WTC11 (cell line): ENCODE measurements at regions not wholly inside any gene's neighbourhood (a gene's known extent, or its start where the extent isn't known, plus 50 kb on each side); places are given as distances from the start of the nearest gene placed in this dataset.

Experiments
- ATAC-seq: fragments of 200-7000 bp; cut with Tn5 transposase; 2 replicates; pipeline ENCODE4 v1.10.0; 2021; ENCODE audit warnings: mild to moderate bottlenecking, moderate library complexity
- CTCF ChIA-PET: fragments of 300-600 bp; sonication (Branson Sonifier 250); formaldehyde crosslinking; loops from one replicate; lab custom pipeline; 2021; ENCODE audit warnings: antibody characterized with exemption; lab: Charles Lee
- POLR2A ChIA-PET: fragments of 350-600 bp; sonication (Branson Sonifier 250); formaldehyde crosslinking; loops from one replicate; lab custom pipeline; 2021; ENCODE audit warnings: antibody characterized with exemption; lab: Charles Lee
- DNase-seq: peaks from one replicate; pipeline ENCODE4 v3.0.0; 2021; ENCODE audit warnings: low spot score
- H3K27ac Mint-ChIP-seq: 2 replicates; pipeline ENCODE4 v1.8.0; 2021; ENCODE audit warnings: mixed read lengths
- H3K27me3 Mint-ChIP-seq: 2 replicates; pipeline ENCODE4 v1.8.0; 2021; ENCODE audit warnings: low read depth, mild to moderate bottlenecking, moderate library complexity, mixed read lengths
- H3K36me3 Mint-ChIP-seq: 2 replicates; pipeline ENCODE4 v1.8.0; 2021; ENCODE audit warnings: mixed read lengths
- H3K4me1 Mint-ChIP-seq: 2 replicates; pipeline ENCODE4 v1.8.0; 2022; ENCODE audit warnings: mixed read lengths
- H3K4me3 Mint-ChIP-seq: 2 replicates; pipeline ENCODE4 v1.8.0; 2021; ENCODE audit warnings: mild to moderate bottlenecking, moderate library complexity, mixed read lengths
- H3K9me3 Mint-ChIP-seq: 2 replicates; pipeline ENCODE4 v1.8.0; 2021; ENCODE audit warnings: mixed read lengths
- AFF4 ChIP-seq: sonication (generic); formaldehyde crosslinking; IDR thresholded peaks from 2 replicates; pipeline ENCODE4 v1.8.1; 2023; ENCODE audit warnings: mild to moderate bottlenecking, missing genetic modification reagents, borderline replicate concordance
- AR ChIP-seq: fragments of 250-450 bp; sonication (Bioruptor Pico); IDR thresholded peaks from 2 replicates; pipeline ENCODE4 v1.9.0; 2021; ENCODE audit warnings: mild to moderate bottlenecking
- ARID4B ChIP-seq: sonication (generic); formaldehyde crosslinking; IDR thresholded peaks from 2 replicates; pipeline ENCODE4 v1.8.0; 2023; ENCODE audit warnings: missing genetic modification reagents, mild to moderate bottlenecking, borderline replicate concordance
- ATF3 ChIP-seq: sonication (generic); formaldehyde crosslinking; conservative IDR thresholded peaks from 2 replicates; pipeline ENCODE4 v1.8.1; 2022; ENCODE audit warnings: mild to moderate bottlenecking, missing genetic modification reagents
- E2F1 ChIP-seq: sonication (generic); formaldehyde crosslinking; IDR thresholded peaks from 2 replicates; pipeline ENCODE4 v1.8.0; 2022; ENCODE audit warnings: mild to moderate bottlenecking, missing genetic modification reagents
- E2F4 ChIP-seq: sonication (generic); formaldehyde crosslinking; IDR thresholded peaks from 2 replicates; pipeline ENCODE4 v1.8.1; 2022; ENCODE audit warnings: low read depth, mild to moderate bottlenecking, moderate library complexity, missing genetic modification reagents, borderline replicate concordance
- HMGA2 ChIP-seq: fragments of 250-450 bp; sonication (Bioruptor Pico); IDR thresholded peaks from 2 replicates; pipeline ENCODE4 v1.4.0; 2021; ENCODE audit warnings: mild to moderate bottlenecking, moderate library complexity
- MXD4 ChIP-seq: fragments of 250-450 bp; sonication (Bioruptor Pico); IDR thresholded peaks from 2 replicates; pipeline ENCODE4 v1.8.0; 2021; ENCODE audit warnings: mild to moderate bottlenecking, moderate library complexity, borderline replicate concordance
- NFYB ChIP-seq: sonication (generic); formaldehyde crosslinking; conservative IDR thresholded peaks from 2 replicates; pipeline ENCODE4 v1.8.0; 2022; ENCODE audit warnings: low read depth, missing genetic modification reagents
- PREB ChIP-seq: sonication (generic); formaldehyde crosslinking; IDR thresholded peaks from 2 replicates; pipeline ENCODE4 v1.8.1; 2022; ENCODE audit warnings: mild to moderate bottlenecking, missing genetic modification reagents, moderate library complexity, borderline replicate concordance
- SMAD3 ChIP-seq: sonication (generic); formaldehyde crosslinking; IDR thresholded peaks from 2 replicates; pipeline ENCODE4 v1.8.0; 2022; ENCODE audit warnings: missing genetic modification reagents, mild to moderate bottlenecking, borderline replicate concordance
- STAT6 ChIP-seq: sonication (generic); formaldehyde crosslinking; conservative IDR thresholded peaks from 2 replicates; pipeline ENCODE4 v1.8.1; 2023; ENCODE audit warnings: mild to moderate bottlenecking, low read depth, missing genetic modification reagents, moderate library complexity
- USF1 ChIP-seq: sonication (generic); formaldehyde crosslinking; IDR thresholded peaks from 2 replicates; pipeline ENCODE4 v1.8.0; 2022; ENCODE audit warnings: mild to moderate bottlenecking, missing genetic modification reagents
- ZMAT4 ChIP-seq: fragments of 250-450 bp; sonication (Bioruptor Pico); IDR thresholded peaks from 2 replicates; pipeline ENCODE4 v1.9.0; 2021; ENCODE audit warnings: mild to moderate bottlenecking
- ZNF263 ChIP-seq: sonication (generic); formaldehyde crosslinking; IDR thresholded peaks from 2 replicates; pipeline ENCODE4 v1.8.1; 2022; ENCODE audit warnings: low read depth, mild to moderate bottlenecking, moderate library complexity, missing genetic modification reagents

GRCh38 chr5:74415695-74416102 is 224.8 kb downstream of the ENC1 start (continued):
- TF ChIP-seq E2F4 (CRISPR knock-in tag) (no peak), SMAD3 (CRISPR knock-in tag) (no peak), HMGA2 (CRISPR knock-in tag) (no peak), ARID4B (CRISPR knock-in tag) (no peak)
- TF ChIP-seq, all 79 proteins: peak for 0

- POLR2A ChIA-PET, result no interaction called here
- DNase-seq, result no peak
- no peaks in the 10 kb centered on the region for H3K36me3 Mint-ChIP-seq
- CTCF ChIA-PET, result no interaction called here
- H3K27me3 Mint-ChIP-seq, result no peaks in the 10 kb centered on the region
- H3K4me3 Mint-ChIP-seq, result no peak overlapping the region
- peaks cover 15% of the 10 kb centered on the region for H3K4me1 Mint-ChIP-seq
- ATAC-seq, result no peak
- 0 out of 2 replicates have a peak overlapping the region, but pooled peaks have one; percentile 16 for H3K27ac Mint-ChIP-seq
- H3K9me3 Mint-ChIP-seq, result no peaks in the 10 kb centered on the region
- TF ChIP-seq MXD4 (CRISPR knock-in tag) (no peak), ATF3 (CRISPR knock-in tag) (no peak), ZMAT4 (no peak), ZNF263 (CRISPR knock-in tag) (no peak), E2F1 (no peak), USF1 (CRISPR knock-in tag) (no peak), PREB (CRISPR knock-in tag) (no peak), STAT6 (CRISPR knock-in tag) (no peak), AR (no peak), AFF4 (CRISPR knock-in tag) (no peak), NFYB (CRISPR knock-in tag) (no peak)
These were observed 226.3 kb downstream of the ENC1 start for GRCh38 chr5:74414228-74414627.
